Upper lobe of right lung (tissue), 1 donor: ENCODE measurements at regions not wholly inside any gene's neighbourhood (a gene's known extent, or its start where the extent isn't known, plus 50 kb on each side); places are given as distances from the start of the nearest gene placed in this dataset.

Experiments
- ATAC-seq: fragments of 200-7000 bp; cut with Tn5 transposase; one replicate; pipeline ENCODE4 v1.9.1; 2020; ENCODE audit warnings: mild to moderate bottlenecking, moderate library complexity
- DNase-seq: peaks from one replicate; pipeline ENCODE4 v3.0.0-alpha.2; 2020
- H3K27ac ChIP-seq: fragments of 200-600 bp; one replicate; pipeline ENCODE4 v1.8.0; 2022
- H3K27me3 ChIP-seq: fragments of 200-600 bp; one replicate; pipeline ENCODE4 v1.8.0; 2022; ENCODE audit warnings: mild to moderate bottlenecking
- H3K36me3 ChIP-seq: fragments of 200-600 bp; one replicate; pipeline ENCODE4 v1.8.0; 2022
- H3K4me1 ChIP-seq: fragments of 200-600 bp; one replicate; pipeline ENCODE4 v1.8.0; 2022
- H3K4me3 ChIP-seq: fragments of 200-600 bp; one replicate; pipeline ENCODE4 v1.8.0; 2022; ENCODE audit warnings: mild to moderate bottlenecking
- H3K9me3 ChIP-seq: fragments of 200-600 bp; one replicate; pipeline ENCODE4 v1.8.0; 2022
- CTCF ChIP-seq: fragments of 200-600 bp; IDR thresholded peaks from one replicate; pipeline ENCODE4 v1.8.0; 2022; ENCODE audit warnings: antibody characterized with exemption
- intact Hi-C: fragments of 100-400 bp; cut with DNase I; formaldehyde crosslinking; loops from one replicate; pipeline ENCODE4 v1.11.0; 2022
- donor health status: DM: no; HTN: yes; CAD: no; lungs with severe emphysema.

DNA sequence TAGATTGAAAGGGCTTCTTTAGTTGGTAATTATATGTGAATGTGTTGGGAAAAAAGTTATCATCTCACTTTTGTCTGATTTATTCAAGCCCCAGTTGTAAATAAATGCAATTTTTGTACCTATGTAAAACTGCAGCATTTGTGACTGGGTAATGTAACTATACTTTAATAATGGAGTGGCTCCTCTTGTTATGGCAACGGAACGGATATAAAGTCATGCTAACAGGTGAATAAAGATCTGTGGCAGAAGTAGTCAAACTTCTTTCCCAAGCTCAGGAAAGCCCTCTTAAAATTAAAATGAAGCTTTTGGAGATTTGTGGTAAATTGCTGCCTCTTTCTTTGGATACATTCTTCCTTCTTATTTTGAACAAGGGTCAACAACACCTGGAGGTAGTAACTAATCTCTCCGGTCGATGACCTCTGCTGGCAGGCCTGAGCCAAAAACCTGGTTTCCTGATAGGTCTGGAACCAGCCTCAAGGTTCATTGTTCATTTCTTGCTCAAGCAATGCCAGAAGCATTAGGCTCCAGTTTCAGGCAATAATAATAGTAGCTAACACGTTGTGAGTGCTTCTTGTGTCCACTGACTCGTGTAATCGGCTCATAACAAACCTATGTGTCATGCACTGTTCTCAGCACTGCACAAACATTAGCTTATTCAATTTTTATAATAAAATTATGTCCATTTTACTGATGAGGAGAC, 313.4 kb upstream of the DACH1 start:
- Histone ChIP-seq H3K4me1 (no peaks in the 10 kb centered on the region), H3K27me3 (no peaks in the 10 kb centered on the region), H3K27ac (no peak overlapping the region), H3K4me3 (no peak overlapping the region), H3K36me3 (no peaks in the 10 kb centered on the region), H3K9me3 (no peaks in the 10 kb centered on the region)
- intact Hi-C loops = no loop called here
- ATAC-seq (no peak), DNase-seq (no peak)
- TF ChIP-seq CTCF = no peak

DNA sequence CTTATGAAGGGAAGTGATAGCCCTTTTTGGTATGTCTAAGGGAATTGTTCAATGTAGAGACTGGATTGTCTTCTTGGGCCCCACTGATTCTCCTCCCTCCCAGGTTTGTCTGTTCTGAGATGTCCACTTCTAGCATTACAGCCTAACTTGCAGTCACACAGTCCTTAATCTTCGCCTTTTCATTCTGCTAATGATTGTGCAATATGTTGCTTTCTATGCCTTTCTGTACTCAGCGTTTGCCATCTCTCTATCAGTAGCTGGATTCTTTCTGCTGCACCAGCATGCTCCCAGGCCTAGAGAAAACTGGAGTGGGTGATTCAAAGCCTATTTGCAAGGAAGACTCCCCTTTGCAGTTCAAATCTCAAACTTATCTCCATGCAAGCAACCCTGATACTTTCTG, 307.5 kb upstream of the DACH1 start:
- intact Hi-C loops = no loop called here
- TF ChIP-seq CTCF = no peak
- no peak for ATAC-seq

DNA sequence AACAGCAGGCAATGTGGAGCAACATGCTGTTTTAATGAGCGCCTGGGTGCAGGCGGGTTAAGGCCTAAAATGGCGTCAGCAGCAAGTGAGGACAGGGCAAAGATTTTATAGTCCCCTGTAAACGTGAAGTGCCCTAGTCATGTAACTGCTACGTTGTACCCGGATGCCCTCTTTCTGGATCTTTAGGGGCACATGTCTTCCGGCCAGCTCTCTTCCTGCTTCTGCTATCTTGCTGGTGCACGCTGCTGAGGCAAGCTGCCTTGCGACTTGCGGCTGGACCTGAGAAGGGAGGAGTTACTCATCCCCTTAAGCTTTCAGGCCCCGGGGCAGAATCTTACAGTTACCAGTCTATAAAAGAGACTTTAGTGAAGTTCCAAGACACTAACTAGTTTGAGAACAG, 303.6 kb upstream of the DACH1 start:
- H3K4me3 ChIP-seq = no peak overlapping the region
- peak; percentile 40 for DNase-seq
- no peak overlapping the region for H3K27ac ChIP-seq
- H3K9me3 ChIP-seq = no peaks in the 10 kb centered on the region
- no peak for TF ChIP-seq CTCF
- H3K4me1 ChIP-seq = no peaks in the 10 kb centered on the region
- no peaks in the 10 kb centered on the region for H3K27me3 ChIP-seq
- no peak for ATAC-seq
- H3K36me3 ChIP-seq = no peaks in the 10 kb centered on the region
- intact Hi-C loops = no loop called here

More for the DNA sequence above, 307.5 kb upstream of the DACH1 start:
- no peaks in the 10 kb centered on the region for H3K4me1 ChIP-seq
- H3K9me3 ChIP-seq = no peaks in the 10 kb centered on the region
- H3K36me3 ChIP-seq = no peaks in the 10 kb centered on the region
- DNase-seq = no peak
- no peaks in the 10 kb centered on the region for H3K27me3 ChIP-seq
- no peak overlapping the region for H3K4me3 ChIP-seq
- H3K27ac ChIP-seq = no peak overlapping the region

DNA sequence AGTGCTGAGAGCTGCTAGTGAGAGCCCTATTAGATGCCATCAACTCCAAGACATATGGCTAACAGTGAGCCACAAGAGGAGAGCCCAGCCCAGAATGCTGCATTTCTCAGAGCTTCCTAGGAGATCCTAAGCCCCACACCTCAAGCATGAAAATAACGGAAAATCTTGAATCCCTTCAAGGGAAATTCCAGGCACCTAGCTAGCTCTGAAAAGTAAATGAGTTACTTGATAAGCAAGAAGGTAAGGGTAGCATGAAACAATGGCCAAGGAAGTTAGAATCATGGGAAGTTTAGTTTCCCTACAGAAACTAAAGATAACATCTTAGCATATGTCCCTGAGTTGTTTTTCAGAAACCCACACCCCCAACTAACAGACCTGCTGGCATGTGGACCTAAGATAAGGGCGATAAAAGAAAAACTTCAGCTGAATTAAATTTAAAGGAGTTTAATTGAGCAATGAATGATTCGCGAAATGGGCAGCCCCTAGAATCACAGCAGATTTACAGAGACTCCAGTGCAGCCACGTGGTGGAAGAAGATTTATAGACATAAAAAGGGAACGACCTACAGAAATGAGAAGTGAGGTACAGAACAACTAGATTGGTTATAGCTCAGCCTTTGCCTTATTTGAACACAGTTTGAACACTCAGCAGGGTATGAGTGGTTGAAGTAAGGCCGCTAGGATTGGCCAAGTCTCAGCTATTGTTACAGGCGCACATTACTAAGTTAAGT, 301.3 kb upstream of the DACH1 start:
- Histone ChIP-seq H3K9me3 (no peaks in the 10 kb centered on the region), H3K27me3 (no peaks in the 10 kb centered on the region), H3K4me3 (no peak overlapping the region), H3K36me3 (no peaks in the 10 kb centered on the region), H3K27ac (no peak overlapping the region), H3K4me1 (no peaks in the 10 kb centered on the region)
- DNase-seq (no peak), ATAC-seq (no peak)
- intact Hi-C loops = no loop called here
- TF ChIP-seq CTCF = no peak

DNA sequence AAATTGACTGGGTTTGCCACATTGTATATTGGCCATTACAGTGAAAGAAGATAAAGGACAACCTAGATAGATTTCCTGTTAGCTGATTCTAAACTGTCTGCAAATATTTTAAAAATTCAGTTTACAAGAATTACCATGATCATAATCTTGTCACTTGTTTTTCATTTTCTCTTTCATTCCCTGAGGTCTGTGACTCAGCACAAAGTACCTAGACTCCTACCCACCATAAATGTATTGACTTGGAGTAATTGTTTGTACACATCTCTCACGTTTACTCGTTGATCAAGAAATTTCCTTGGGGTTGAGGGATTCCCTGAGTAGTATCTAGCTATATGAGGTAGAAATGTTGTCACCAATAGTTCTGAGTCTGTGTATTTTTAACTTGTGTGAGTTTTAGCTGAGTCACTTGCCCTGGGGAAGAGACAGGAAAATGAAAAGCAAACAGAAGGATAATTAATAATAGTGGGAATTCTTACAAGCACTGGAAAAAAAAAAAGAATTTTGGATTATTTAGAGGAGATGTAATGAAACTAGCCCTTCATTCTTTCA, 299.2 kb upstream of the DACH1 start:
- intact Hi-C loops = no loop called here
- Histone ChIP-seq H3K27ac (no peak overlapping the region), H3K27me3 (no peaks in the 10 kb centered on the region), H3K9me3 (no peaks in the 10 kb centered on the region), H3K4me3 (no peak overlapping the region), H3K36me3 (no peaks in the 10 kb centered on the region), H3K4me1 (no peaks in the 10 kb centered on the region)
- TF ChIP-seq CTCF = no peak
- ATAC-seq (no peak), DNase-seq (no peak)
